Right lobe of liver (tissue), 4 donors: ENCODE measurements at regions not wholly inside any gene's neighbourhood (a gene's known extent, or its start where the extent isn't known, plus 50 kb on each side); places are given as distances from the start of the nearest gene placed in this dataset.

Experiments
- CTCF ChIP-seq, 4 donors: fragments of 200-600 bp in 3 of 4; fragments of 450-650 bp in 1 of 4; IDR thresholded peaks; one replicate each; pipeline versions ENCODE4 v1.5.1 to v1.8.0; 2016 to 2022; ENCODE audit warnings: antibody characterized with exemption in 4 of 4, mild to moderate bottlenecking in 2 of 4
- POLR2A ChIP-seq: fragments of 450-650 bp; IDR thresholded peaks from one replicate; pipeline ENCODE4 v1.6.1; 2017; ENCODE audit warnings: antibody characterized with exemption, mild to moderate bottlenecking
- donor health status: DM: no; HTN: no; CAD: no.
- donor health status: DM: no; HTN: no; CAD: no.
- donor health status: DM: no; HTN: yes; CAD: no.

- TF ChIP-seq POLR2A (no peak), CTCF (IDR thresholded peaks at IDR 0.05) (no peak)
Observed at GRCh38 chr4:123300222-123301039, 96.2 kb upstream of the SPRY1 start.
